Dermis blood vessel endothelial cell (primary cell): ENCODE measurements at regions not wholly inside any gene's neighbourhood (a gene's known extent, or its start where the extent isn't known, plus 50 kb on each side); places are given as distances from the start of the nearest gene placed in this dataset.

Experiments used
- DNase-seq: peaks from one replicate; pipeline ENCODE4 v3.0.0; 2010

- no peak for DNase-seq
Observed at GRCh38 chr2:221322741-221323140, 249.4 kb downstream of the EPHA4 start.

GRCh38 chr2:221323513-221323912 is 248.6 kb downstream of the EPHA4 start:
- DNase-seq = no peak

- DNase-seq = no peak
Observed at GRCh38 chr2:221330436-221330835, 241.7 kb downstream of the EPHA4 start.

GRCh38 chr2:221334481-221335218 is 237.5 kb downstream of the EPHA4 start:
- DNase-seq = no peak

GRCh38 chr2:221335219-221335752 is 236.8 kb downstream of the EPHA4 start:
- DNase-seq = no peak

GRCh38 chr2:221336967-221337366 is 235.1 kb downstream of the EPHA4 start:
- DNase-seq = no peak

- DNase-seq = no peak
Observed at GRCh38 chr2:221337957-221338685, 234.0 kb downstream of the EPHA4 start.

- DNase-seq = no peak
Observed at GRCh38 chr2:221342388-221342787, 229.7 kb downstream of the EPHA4 start.

- DNase-seq = no peak
Observed at GRCh38 chr2:221343524-221343923, 228.6 kb downstream of the EPHA4 start.

- no peak for DNase-seq
Observed at GRCh38 chr2:221345516-221345915, 226.6 kb downstream of the EPHA4 start.

GRCh38 chr2:221346411-221346810 is 225.7 kb downstream of the EPHA4 start:
- DNase-seq = no peak

- DNase-seq = no peak
Observed at GRCh38 chr2:221347471-221347870, 224.6 kb downstream of the EPHA4 start.

GRCh38 chr2:221350616-221351015 is 221.5 kb downstream of the EPHA4 start:
- no peak for DNase-seq

- DNase-seq = no peak
Observed at GRCh38 chr2:221353201-221353600, 218.9 kb downstream of the EPHA4 start.

- DNase-seq = no peak
Observed at GRCh38 chr2:221360312-221360711, 211.8 kb downstream of the EPHA4 start.

- no peak for DNase-seq
Observed at GRCh38 chr2:221360742-221361141, 211.4 kb downstream of the EPHA4 start.

GRCh38 chr2:221361633-221362032 is 210.5 kb downstream of the EPHA4 start:
- DNase-seq = no peak

- no peak for DNase-seq
Observed at GRCh38 chr2:221364672-221365071, 207.4 kb downstream of the EPHA4 start.
